ENCODE measurements at regions not wholly inside any gene's neighbourhood (a gene's known extent, or its start where the extent isn't known, plus 50 kb on each side); places are given as distances from the start of the nearest gene placed in this dataset.

GRCh38 chr1:218536296-218536986, 191.3 kb downstream of the TGFB2 start:
- H3K9me3 Mint-ChIP-seq, result peaks cover 2% of the 10 kb centered on the region
- TF ChIP-seq CTCF (IDR thresholded peaks at IDR 0.05), result no peak
- no peak overlapping the region for H3K4me3 Mint-ChIP-seq
- ATAC-seq, result no peak
- DNase-seq, result no peak
- no peak overlapping the region for H3K27ac Mint-ChIP-seq
- H3K4me1 Mint-ChIP-seq (ENCODE audit: low read depth), result no peaks in the 10 kb centered on the region
- H3K36me3 Mint-ChIP-seq (ENCODE audit: low read depth), result no peaks in the 10 kb centered on the region
- POLR2A ChIA-PET, result no interaction called here
- H3K27me3 Mint-ChIP-seq, result peaks cover 1% of the 10 kb centered on the region
- intact Hi-C loops (cut with micrococcal nuclease), result no loop called here
- CTCF ChIA-PET, result no interaction called here

GRCh38 chr1:218537122-218537913, 192.2 kb downstream of the TGFB2 start:
- H3K4me3 Mint-ChIP-seq, result no peak overlapping the region
- no peak overlapping the region for H3K27ac Mint-ChIP-seq
- H3K9me3 Mint-ChIP-seq, result peaks cover 2% of the 10 kb centered on the region
- peaks cover 1% of the 10 kb centered on the region for H3K27me3 Mint-ChIP-seq
- ATAC-seq, result no peak
- H3K4me1 Mint-ChIP-seq (ENCODE audit: low read depth), result no peaks in the 10 kb centered on the region
- POLR2A ChIA-PET, result no interaction called here
- intact Hi-C loops (cut with micrococcal nuclease), result no loop called here
- TF ChIP-seq CTCF (IDR thresholded peaks at IDR 0.05), result no peak
- H3K36me3 Mint-ChIP-seq (ENCODE audit: low read depth), result no peaks in the 10 kb centered on the region
- CTCF ChIA-PET, result no interaction called here
- no peak for DNase-seq

- intact Hi-C loops (cut with micrococcal nuclease), result no loop called here
- ChIA-PET CTCF (interaction anchor here (1.8 to 1.9 kb wide), 2 partner anchors 15 to 18 kb away, joined by 4 to 5 read pairs; no protein-coding TSS in a partner anchor), POLR2A (no interaction called here)
- H3K4me1 Mint-ChIP-seq (ENCODE audit: low read depth), result no peaks in the 10 kb centered on the region
- H3K27me3 Mint-ChIP-seq, result no peaks in the 10 kb centered on the region
- no peaks in the 10 kb centered on the region for H3K36me3 Mint-ChIP-seq (ENCODE audit: low read depth)
- H3K4me3 Mint-ChIP-seq, result no peak overlapping the region
- no peak for ATAC-seq
- TF ChIP-seq CTCF (IDR thresholded peaks at IDR 0.05), result no peak
- H3K9me3 Mint-ChIP-seq, result peaks cover under 1% of the 10 kb centered on the region
- no peak for DNase-seq
- H3K27ac Mint-ChIP-seq, result no peak overlapping the region
Measured at GRCh38 chr1:218538341-218538740, 193.2 kb downstream of the TGFB2 start.

- H3K27me3 Mint-ChIP-seq, result peaks cover 2% of the 10 kb centered on the region
Measured at GRCh38 chr1:218546314-218546713, 201.2 kb downstream of the TGFB2 start.

More at GRCh38 chr1:218546314-218546713, 201.2 kb downstream of the TGFB2 start:
- TF ChIP-seq CTCF (IDR thresholded peaks at IDR 0.05), result no peak
- Mint-ChIP-seq H3K9me3 (no peaks in the 10 kb centered on the region), H3K4me3 (no peak overlapping the region), H3K4me1 (ENCODE audit: low read depth) (no peaks in the 10 kb centered on the region), H3K36me3 (ENCODE audit: low read depth) (no peaks in the 10 kb centered on the region), H3K27ac (no peak overlapping the region)
- DNase-seq (no peak), ATAC-seq (no peak)
- POLR2A ChIA-PET, result no interaction called here
- CTCF ChIA-PET, result no interaction called here
- intact Hi-C loops (cut with micrococcal nuclease), result no loop called here

Measured in activated CD8-positive, alpha-beta T cell treated with anti-CD3 and anti-CD28 coated beads for 36 hours (primary cell).